ENCODE measurements at regions not wholly inside any gene's neighbourhood (a gene's known extent, or its start where the extent isn't known, plus 50 kb on each side); places are given as distances from the start of the nearest gene placed in this dataset.

DNA sequence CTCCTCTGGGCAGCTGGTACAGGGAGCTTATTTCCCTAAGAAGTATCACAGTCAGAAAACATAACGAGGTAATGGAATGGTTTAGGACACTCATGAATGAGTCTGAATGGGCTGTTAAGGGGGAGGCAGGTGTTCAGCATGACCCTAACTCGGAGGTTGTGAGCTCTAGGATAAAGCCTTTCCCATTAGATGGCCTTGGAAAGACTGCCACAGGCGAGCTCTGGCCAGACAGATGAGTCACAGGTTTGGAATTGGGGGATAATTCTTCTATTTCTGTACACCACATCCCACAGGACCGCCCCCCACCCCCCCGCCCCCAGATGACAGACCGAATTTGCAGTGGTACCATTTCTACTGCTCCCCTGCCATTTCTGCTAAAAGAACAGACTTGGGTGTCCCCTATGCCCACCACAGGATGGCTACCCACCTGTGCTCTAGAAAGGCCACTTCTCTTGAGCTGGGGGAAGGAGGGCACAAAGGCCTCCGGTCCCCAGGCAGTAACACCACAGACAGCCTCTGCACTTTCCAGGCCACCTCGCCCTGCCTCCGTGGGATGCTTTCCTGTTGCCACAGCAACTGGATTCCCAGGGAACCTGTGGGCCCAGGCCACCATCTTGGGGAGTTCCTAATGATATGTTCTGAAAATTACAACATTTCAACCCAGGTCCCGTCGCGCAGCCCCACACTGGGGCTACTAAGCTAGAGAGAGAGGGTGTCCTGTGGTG is 76.7 kb downstream of the TRIM29 start:
- no peaks in the 10 kb centered on the region for H3K27me3 ChIP-seq (ENCODE audit: insufficient read depth, low read length, poor library complexity, severe bottlenecking)
- H3K9ac ChIP-seq (ENCODE audit: low read depth, low read length, poor library complexity, severe bottlenecking) = no peak overlapping the region
- no peaks in the 10 kb centered on the region for H4K20me1 ChIP-seq (ENCODE audit: insufficient read depth, low read length, poor library complexity, severe bottlenecking)
- no peak for TF ChIP-seq EZH2phosphoT487 (IDR thresholded peaks at IDR 0.05; ENCODE audit: borderline replicate concordance)
- TF ChIP-seq, protein P1, sequence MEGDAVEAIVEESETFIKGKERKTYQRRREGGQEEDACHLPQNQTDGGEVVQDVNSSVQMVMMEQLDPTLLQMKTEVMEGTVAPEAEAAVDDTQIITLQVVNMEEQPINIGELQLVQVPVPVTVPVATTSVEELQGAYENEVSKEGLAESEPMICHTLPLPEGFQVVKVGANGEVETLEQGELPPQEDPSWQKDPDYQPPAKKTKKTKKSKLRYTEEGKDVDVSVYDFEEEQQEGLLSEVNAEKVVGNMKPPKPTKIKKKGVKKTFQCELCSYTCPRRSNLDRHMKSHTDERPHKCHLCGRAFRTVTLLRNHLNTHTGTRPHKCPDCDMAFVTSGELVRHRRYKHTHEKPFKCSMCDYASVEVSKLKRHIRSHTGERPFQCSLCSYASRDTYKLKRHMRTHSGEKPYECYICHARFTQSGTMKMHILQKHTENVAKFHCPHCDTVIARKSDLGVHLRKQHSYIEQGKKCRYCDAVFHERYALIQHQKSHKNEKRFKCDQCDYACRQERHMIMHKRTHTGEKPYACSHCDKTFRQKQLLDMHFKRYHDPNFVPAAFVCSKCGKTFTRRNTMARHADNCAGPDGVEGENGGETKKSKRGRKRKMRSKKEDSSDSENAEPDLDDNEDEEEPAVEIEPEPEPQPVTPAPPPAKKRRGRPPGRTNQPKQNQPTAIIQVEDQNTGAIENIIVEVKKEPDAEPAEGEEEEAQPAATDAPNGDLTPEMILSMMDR (conservative IDR thresholded peaks at IDR 0.05; ENCODE audit: low read length) = no peak
- H3K4me2 ChIP-seq (ENCODE audit: low read depth, low read length, poor library complexity, severe bottlenecking) = no peak overlapping the region
- H3K9me3 ChIP-seq (ENCODE audit: insufficient read depth, low read depth, low read length) = no peaks in the 10 kb centered on the region
- H2AFZ ChIP-seq (ENCODE audit: low read length) = no peak overlapping the region
- no peak overlapping the region for H3K4me3 ChIP-seq (ENCODE audit: low read length, poor library complexity, severe bottlenecking)
- no peaks in the 10 kb centered on the region for H3F3A ChIP-seq (ENCODE audit: low read depth)
- no peaks in the 10 kb centered on the region for H3K36me3 ChIP-seq (ENCODE audit: insufficient read depth, low read length)
- H3K79me2 ChIP-seq (ENCODE audit: insufficient read depth, low read length) = peaks cover 4% of the 10 kb centered on the region; the same call in 1 of the 2 replicates
- no peaks in the 10 kb centered on the region for H3K9me2 ChIP-seq (replicated peaks; ENCODE audit: low read depth, low read length)
- H3K4me1 ChIP-seq (ENCODE audit: insufficient read depth, low read length, poor library complexity, severe bottlenecking) = peaks cover 28% of the 10 kb centered on the region

- no peak overlapping the region for H2AFZ ChIP-seq (ENCODE audit: low read length)
- TF ChIP-seq, protein P1 (conservative IDR thresholded peaks at IDR 0.05; ENCODE audit: low read length) = no peak
- TF ChIP-seq EZH2phosphoT487 (IDR thresholded peaks at IDR 0.05; ENCODE audit: borderline replicate concordance) = no peak
- no peaks in the 10 kb centered on the region for H3F3A ChIP-seq (ENCODE audit: low read depth)
- peaks cover 4% of the 10 kb centered on the region; the same call in 1 of the 2 replicates for H3K79me2 ChIP-seq (ENCODE audit: insufficient read depth, low read length)
- no peak overlapping the region for H3K4me2 ChIP-seq (ENCODE audit: low read depth, low read length, poor library complexity, severe bottlenecking)
- H4K20me1 ChIP-seq (ENCODE audit: insufficient read depth, low read length, poor library complexity, severe bottlenecking) = no peaks in the 10 kb centered on the region
- H3K9me2 ChIP-seq (replicated peaks; ENCODE audit: low read depth, low read length) = no peaks in the 10 kb centered on the region
- H3K9me3 ChIP-seq (ENCODE audit: insufficient read depth, low read depth, low read length) = no peaks in the 10 kb centered on the region
- H3K27me3 ChIP-seq (ENCODE audit: insufficient read depth, low read length, poor library complexity, severe bottlenecking) = no peaks in the 10 kb centered on the region
- no peak overlapping the region for H3K9ac ChIP-seq (ENCODE audit: low read depth, low read length, poor library complexity, severe bottlenecking)
- H3K36me3 ChIP-seq (ENCODE audit: insufficient read depth, low read length) = no peaks in the 10 kb centered on the region
- H3K4me3 ChIP-seq (ENCODE audit: low read length, poor library complexity, severe bottlenecking) = no peak overlapping the region
- peaks cover 35% of the 10 kb centered on the region for H3K4me1 ChIP-seq (ENCODE audit: insufficient read depth, low read length, poor library complexity, severe bottlenecking)
Observed at GRCh38 chr11:120060512-120060911, 77.4 kb downstream of the TRIM29 start.

GRCh38 chr11:120058931-120059330 is 79.0 kb downstream of the TRIM29 start:
- Histone ChIP-seq H3K79me2 (ENCODE audit: insufficient read depth, low read length) (peaks cover 4% of the 10 kb centered on the region; the same call in 1 of the 2 replicates), H4K20me1 (ENCODE audit: insufficient read depth, low read length, poor library complexity, severe bottlenecking) (no peaks in the 10 kb centered on the region), H3K9ac (ENCODE audit: low read depth, low read length, poor library complexity, severe bottlenecking) (peak overlapping the region; percentile 57), H3F3A (ENCODE audit: low read depth) (no peaks in the 10 kb centered on the region), H3K27me3 (ENCODE audit: insufficient read depth, low read length, poor library complexity, severe bottlenecking) (no peaks in the 10 kb centered on the region), H3K9me3 (ENCODE audit: insufficient read depth, low read depth, low read length) (no peaks in the 10 kb centered on the region), H3K4me2 (ENCODE audit: low read depth, low read length, poor library complexity, severe bottlenecking) (peak overlapping the region; percentile 65), H3K4me3 (ENCODE audit: low read length, poor library complexity, severe bottlenecking) (peak overlapping the region; percentile 64), H2AFZ (ENCODE audit: low read length) (no peak overlapping the region), H3K36me3 (ENCODE audit: insufficient read depth, low read length) (no peaks in the 10 kb centered on the region), H3K4me1 (ENCODE audit: insufficient read depth, low read length, poor library complexity, severe bottlenecking) (peaks cover 35% of the 10 kb centered on the region), H3K9me2 (replicated peaks; ENCODE audit: low read depth, low read length) (no peaks in the 10 kb centered on the region)
- TF ChIP-seq, protein P1 (conservative IDR thresholded peaks at IDR 0.05; ENCODE audit: low read length) = no peak
- TF ChIP-seq EZH2phosphoT487 (IDR thresholded peaks at IDR 0.05; ENCODE audit: borderline replicate concordance) = no peak

All from Loucy (cell line).